GM19240 (cell line): ENCODE measurements at regions not wholly inside any gene's neighbourhood (a gene's known extent, or its start where the extent isn't known, plus 50 kb on each side); places are given as distances from the start of the nearest gene placed in this dataset.
"Not testable (repeated sequence)": the region's sequence is repeated elsewhere in the genome, so short reads cannot be mapped to it uniquely, and the experiment has no call there.

ENCODE experiments used
- DNase-seq: peaks from one replicate; pipeline ENCODE4 v3.0.0; 2011; ENCODE audit warnings: low spot score; ENCODE audit not compliant: insufficient read length

- DNase-seq, result no peak
Measured at GRCh38 chr2:63695583-63695982, 106.8 kb downstream of the MDH1 start.

GRCh38 chr2:63696496-63696895 is 107.7 kb downstream of the MDH1 start:
- DNase-seq, result no peak

- DNase-seq, result no peak
Measured at GRCh38 chr2:63697160-63697559, 108.4 kb downstream of the MDH1 start.

- peak; percentile 17 for DNase-seq
Measured at GRCh38 chr2:63698786-63699548, 110.2 kb downstream of the MDH1 start.

GRCh38 chr2:63699549-63699839 is 110.7 kb downstream of the MDH1 start:
- DNase-seq, result no peak

GRCh38 chr2:63700271-63700670 is 111.5 kb downstream of the MDH1 start:
- DNase-seq, result no peak

- no peak for DNase-seq
Measured at GRCh38 chr2:63701406-63701805, 112.6 kb downstream of the MDH1 start.

- DNase-seq, result not testable (repeated sequence)
Measured at GRCh38 chr2:63706084-63706483, 117.3 kb downstream of the MDH1 start.

- DNase-seq, result no peak
Measured at GRCh38 chr2:63710732-63711131, 122.0 kb downstream of the MDH1 start.

GRCh38 chr2:63712748-63713147 is 124.0 kb downstream of the MDH1 start:
- DNase-seq, result no peak

- no peak for DNase-seq
Measured at GRCh38 chr2:63716146-63716545, 125.5 kb upstream of the UGP2 start.

- no peak for DNase-seq
Measured at GRCh38 chr2:63719052-63719451, 122.6 kb upstream of the UGP2 start.

GRCh38 chr2:63721082-63721424 is 120.6 kb upstream of the UGP2 start:
- no peak for DNase-seq

- DNase-seq, result not testable (repeated sequence)
Measured at GRCh38 chr2:63722284-63722683, 119.4 kb upstream of the UGP2 start.

- no peak for DNase-seq
Measured at GRCh38 chr2:63723709-63724108, 118.0 kb upstream of the UGP2 start.

- DNase-seq, result not testable (repeated sequence)
Measured at GRCh38 chr2:63725212-63725611, 116.5 kb upstream of the UGP2 start.

- DNase-seq, result no peak
Measured at GRCh38 chr2:63729362-63729761, 112.3 kb upstream of the UGP2 start.

- no peak for DNase-seq
Measured at GRCh38 chr2:63729831-63730230, 111.9 kb upstream of the UGP2 start.

GRCh38 chr2:63734510-63734909 is 107.2 kb upstream of the UGP2 start:
- no peak for DNase-seq

- DNase-seq, result no peak
Measured at GRCh38 chr2:63735263-63735662, 106.4 kb upstream of the UGP2 start.

- DNase-seq, result no peak
Measured at GRCh38 chr2:63735931-63736330, 105.8 kb upstream of the UGP2 start.

GRCh38 chr2:63736354-63736753 is 105.3 kb upstream of the UGP2 start:
- no peak for DNase-seq

GRCh38 chr2:63737081-63737751 is 104.5 kb upstream of the UGP2 start:
- DNase-seq, result no peak
